GM08714 (cell line): ENCODE measurements at regions not wholly inside any gene's neighbourhood (a gene's known extent, or its start where the extent isn't known, plus 50 kb on each side); places are given as distances from the start of the nearest gene placed in this dataset.

ENCODE experiments used
- H3K4me3 ChIP-seq: fragments of 200-500 bp; sonication (Bioruptor generic); 2 replicates; pipeline ENCODE4 v1.5.1; 2014; ENCODE audit warnings: mild to moderate bottlenecking, low read length, inconsistent platforms
- ZNF274 ChIP-seq: IDR thresholded peaks from 2 replicates; pipeline ENCODE4 v1.6.1; 2012; ENCODE audit warnings: mild to moderate bottlenecking, low read depth, low read length

DNA sequence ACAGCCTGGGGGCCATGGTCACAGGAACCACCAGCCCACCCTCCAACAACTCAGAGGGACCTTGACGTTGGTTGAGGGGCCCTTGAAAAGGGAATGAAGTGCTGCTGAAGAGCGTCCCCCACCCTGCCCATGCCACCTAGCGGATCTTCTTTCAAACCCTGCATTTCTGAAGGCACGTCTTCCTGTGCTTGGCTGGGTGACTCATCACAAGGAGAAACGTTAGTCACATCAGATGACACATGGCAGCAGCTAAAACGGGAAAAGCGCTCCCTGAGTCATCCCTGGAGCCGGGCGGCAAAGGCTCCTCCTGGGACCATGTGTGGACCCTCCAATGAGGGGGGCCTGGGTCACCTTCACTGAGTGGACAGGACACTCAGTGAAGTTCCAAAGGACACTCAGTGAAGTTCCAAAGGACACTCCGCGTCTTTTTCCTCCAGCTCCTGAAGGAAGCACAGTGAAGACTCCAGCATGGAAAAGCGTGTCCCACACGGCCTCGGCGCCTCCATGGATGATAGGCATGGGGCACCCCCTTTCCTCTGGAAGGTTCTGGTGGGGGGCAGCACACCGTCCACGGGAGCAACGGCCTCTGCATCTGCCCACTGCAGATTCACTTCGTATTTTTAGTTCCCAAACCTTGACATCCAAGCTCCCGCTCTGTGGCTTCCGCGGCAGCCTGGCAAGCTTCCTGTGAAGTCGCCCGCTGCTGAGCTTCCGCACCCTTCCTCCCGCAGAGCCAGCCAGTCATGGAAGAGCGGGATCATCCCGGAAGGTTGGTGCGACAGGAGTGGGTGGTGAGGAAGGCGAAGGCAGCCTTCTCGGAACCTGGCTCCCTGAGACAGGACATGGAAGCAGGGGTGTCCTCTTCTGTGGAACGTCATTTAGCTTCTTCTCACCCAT lies 383.4 kb downstream of the VRK1 start:
- no peak overlapping the region for H3K4me3 ChIP-seq
- no peak for TF ChIP-seq ZNF274

DNA sequence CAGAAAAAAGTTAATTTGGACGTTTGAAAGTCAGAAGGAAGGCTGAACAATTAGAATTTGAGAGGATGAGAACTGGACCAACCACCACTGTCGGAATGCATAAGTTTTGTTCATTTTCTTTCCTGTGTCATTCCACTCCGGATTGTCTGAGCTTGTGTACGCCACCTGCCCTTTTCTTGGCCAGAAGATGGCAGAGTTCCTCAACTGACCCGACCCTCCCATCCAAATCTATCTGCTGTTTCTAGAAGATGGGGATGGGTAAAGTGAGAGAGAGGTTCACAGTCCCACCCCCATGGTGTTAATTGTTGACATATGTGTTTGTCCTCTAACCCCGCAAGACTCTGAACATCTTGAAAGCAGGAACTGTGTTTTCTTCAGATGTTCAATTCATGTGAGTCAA lies 388.0 kb downstream of the VRK1 start:
- no peak for TF ChIP-seq ZNF274
- H3K4me3 ChIP-seq: no peak overlapping the region

DNA sequence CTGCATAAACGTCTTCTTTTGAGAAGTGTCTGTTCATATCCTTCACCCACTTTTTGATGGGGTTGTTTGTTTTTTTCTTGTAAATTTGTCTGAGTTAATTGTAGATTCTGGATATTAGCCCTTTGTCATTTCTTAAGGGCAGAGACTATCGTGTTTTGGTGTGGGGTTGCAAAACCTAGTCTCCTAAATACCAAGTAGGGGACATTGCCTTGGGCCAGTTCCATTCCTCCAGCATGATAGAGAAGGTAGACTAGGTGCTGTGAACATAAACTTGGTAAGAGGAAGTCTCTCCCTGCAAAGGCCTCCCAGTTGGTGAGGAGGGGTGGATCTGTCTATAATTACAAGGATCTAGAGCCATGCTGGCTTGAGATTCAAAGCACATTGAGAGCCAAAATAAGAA lies 390.7 kb downstream of the VRK1 start:
- H3K4me3 ChIP-seq: no peak overlapping the region
- no peak for TF ChIP-seq ZNF274

DNA sequence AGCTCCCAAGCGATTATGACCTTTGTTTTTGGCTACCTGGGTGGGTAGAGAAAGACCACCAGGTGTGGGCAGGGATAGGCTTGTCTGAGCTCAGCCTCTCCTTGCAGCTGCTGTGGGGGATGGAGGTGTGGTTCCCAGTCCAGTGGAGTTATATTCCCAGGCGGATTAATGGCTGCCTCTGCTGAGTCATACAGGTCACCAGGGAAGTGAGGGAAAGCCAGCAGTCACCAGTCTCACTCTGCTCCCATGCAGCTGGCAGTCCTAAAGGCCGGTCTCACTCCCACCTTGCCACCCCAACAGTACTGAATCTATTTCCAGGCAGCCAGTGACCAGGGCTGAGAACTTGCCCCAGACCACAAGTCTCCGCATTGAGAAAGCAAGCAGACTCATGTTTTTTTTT lies 399.2 kb downstream of the VRK1 start:
- no peak overlapping the region for H3K4me3 ChIP-seq
- TF ChIP-seq ZNF274: no peak

DNA sequence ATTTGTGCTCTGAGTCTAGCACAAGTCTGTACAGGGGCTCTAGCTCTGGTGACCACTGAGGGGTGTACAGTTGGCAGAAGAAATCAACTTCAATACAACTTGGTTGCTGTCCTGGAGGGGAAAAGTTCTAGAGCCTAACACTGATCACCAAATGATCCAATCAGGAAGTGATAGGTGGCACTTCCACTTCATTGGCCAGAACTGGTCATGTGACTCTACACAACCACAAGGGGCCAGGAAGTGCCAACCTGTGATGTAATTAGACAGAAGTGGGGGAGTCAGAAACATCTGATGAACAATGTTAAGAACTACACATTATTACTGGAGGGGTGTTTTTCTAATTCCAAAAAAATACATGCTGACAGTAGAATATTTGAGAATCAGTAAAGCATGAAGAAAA lies 401.6 kb downstream of the VRK1 start:
- H3K4me3 ChIP-seq: no peak overlapping the region
- TF ChIP-seq ZNF274: no peak

DNA sequence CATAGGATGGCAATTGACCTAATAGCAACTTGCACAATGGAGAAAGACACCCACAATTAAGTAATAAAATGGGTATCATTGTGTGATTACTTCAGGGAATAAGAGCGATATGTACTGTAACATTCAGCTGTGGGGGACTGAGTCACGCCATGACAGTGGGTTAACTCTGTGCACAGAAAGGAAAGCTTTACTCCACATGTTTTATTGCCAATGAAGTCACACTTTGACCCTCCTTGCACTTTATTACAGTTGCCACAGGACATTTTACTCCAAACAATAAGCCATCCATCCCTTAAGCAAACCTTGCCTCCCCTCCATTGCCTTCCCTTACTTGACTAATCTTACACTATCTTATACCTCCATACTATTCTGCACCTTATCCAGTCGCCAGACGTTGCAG lies 403.1 kb downstream of the VRK1 start:
- H3K4me3 ChIP-seq: no peak overlapping the region
- no peak for TF ChIP-seq ZNF274

DNA sequence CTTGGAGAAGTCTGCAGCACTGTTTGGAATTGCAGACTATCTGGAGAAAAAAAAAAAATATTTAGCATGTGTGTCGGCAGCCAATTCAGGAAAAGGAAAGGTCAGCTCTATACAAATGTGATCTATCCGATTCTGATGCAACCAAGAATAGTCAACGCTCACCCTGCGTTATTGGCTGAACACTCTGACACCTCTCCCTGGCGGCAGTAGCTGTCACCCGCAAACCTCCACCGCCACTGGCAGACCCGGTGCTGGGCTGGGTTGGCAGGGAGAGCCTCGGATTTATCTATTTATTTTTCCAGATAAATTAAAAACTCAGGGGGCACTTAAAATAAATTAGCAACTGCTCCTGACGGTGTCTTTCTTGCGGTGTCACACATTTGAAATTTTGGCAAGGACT lies 409.7 kb downstream of the VRK1 start:
- no peak overlapping the region for H3K4me3 ChIP-seq
- no peak for TF ChIP-seq ZNF274

DNA sequence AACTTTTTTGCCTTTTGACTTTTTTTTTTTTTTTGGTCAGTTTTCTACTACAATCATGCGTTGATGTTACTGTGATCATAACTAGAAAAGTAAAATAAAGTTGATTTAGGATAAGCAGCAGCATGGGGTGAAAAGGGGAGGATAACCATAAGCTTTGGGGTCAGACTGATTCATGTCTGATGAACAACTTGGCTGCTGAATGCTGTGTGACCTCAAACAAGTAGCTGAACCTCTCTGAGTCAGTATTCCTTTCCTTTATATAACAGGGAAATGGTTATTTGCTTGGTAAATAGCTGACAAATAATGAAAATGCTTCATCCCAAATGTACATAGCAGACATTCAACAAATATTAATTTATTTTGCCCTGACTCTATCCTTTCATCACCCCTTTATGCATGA lies 413.0 kb downstream of the VRK1 start:
- no peak for TF ChIP-seq ZNF274
- no peak overlapping the region for H3K4me3 ChIP-seq

DNA sequence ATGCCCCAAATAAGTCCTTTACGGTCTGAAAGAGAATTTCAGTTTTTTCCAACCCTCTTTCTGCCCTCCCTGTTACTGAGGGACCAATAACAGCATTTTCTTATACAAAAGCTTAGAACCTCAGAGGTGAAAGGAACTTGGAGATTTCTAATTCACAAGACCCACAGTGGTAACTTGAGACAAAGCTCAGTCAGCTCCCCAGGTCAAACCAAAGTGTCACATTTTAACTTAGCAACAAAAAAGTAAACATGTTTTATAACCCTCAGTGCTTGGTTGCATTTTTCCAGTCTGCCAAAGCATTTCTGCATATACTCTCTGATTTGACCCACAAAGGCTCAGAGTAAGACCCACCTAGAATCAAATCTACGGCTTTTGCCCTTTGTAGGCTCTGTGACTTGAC lies 415.2 kb downstream of the VRK1 start:
- H3K4me3 ChIP-seq: no peak overlapping the region
- no peak for TF ChIP-seq ZNF274

DNA sequence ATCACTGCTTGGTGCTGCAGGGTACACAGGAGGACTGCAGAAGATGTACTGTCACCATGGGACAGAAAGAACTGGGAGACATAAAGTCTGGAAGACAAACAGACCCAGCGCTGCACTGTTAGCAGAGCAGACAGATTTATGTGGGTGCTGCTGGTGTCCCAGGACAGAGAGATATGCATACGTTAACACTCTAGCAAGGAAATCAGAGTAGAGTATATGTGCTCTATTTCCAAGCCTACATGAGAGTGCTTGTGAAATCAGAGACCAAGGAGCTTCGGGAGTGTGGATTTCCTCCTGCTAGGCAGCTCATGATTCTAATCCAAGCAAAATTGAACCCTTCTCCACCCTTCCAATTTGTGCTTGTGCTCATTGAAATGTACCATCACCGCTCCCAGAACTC lies 416.5 kb downstream of the VRK1 start:
- H3K4me3 ChIP-seq: no peak overlapping the region
- TF ChIP-seq ZNF274: no peak

DNA sequence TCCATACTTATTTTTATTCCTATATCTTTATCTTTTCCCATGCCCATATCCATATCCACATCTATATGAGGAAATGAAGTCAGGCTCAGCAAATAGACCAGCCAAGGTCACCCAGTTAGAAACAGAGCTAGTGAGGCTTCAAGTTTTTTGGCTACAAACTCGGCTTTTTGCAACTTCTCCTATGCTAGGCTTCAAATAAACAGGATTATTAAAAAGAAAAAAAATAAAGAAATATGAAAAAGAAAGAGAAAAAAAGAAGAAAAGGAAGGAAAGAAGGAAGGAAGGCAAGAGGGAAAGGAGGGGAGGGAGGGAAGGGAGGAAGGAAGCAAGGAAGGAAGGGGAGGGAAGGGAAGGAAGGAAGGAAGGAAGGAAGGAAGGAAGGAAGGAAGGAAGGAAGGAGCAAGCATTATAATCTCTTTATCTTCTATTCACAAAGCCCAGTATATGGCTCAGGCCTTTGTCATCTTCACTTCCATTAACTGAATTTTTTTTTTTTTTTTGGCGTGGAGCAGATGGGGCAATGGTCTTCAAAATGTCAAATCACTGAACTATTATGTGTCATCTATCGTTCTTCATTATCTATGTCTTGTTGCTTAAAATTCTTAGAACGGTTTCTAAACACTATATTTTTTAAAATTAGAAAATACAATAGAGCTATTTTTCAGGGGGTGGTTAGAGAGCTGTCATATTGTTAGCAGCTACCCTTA lies 418.2 kb downstream of the VRK1 start:
- H3K4me3 ChIP-seq: no peak overlapping the region
- TF ChIP-seq ZNF274: no peak

DNA sequence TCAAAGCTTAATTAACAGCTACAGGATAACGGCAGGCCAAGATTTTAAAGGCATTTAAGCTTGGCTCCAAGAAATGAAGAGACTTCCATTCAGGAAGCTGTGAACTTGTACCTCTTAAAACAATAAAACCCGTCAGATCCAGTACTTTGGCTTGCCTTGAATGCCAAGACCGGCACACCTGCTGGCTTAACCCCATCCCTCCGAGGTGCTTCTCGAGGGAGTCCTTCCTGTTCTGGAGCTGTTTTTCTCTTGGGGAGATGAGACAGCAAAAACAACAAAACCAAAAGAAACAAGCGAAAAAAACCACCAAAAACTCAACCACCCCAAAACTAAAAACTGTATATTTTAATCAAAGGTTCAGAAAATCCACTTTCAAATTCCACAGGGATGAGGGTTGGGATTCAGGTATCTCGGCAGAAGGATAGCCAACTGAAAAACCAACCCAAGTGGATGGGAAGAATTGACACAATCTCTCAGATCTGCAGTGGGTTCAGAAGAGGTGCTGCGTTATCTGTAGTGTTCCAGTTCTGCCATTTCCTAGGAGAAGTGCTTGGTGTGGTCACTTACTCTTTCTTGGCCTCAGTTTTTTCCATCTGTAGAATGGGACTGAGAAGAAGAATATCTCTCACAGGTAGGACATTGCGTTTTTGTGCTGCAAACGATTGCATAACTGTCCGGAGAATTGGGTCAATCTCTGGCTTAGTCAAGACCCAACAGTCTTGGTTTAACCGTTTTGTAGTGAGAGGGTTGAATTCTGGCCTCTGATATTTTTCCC lies 420.1 kb downstream of the VRK1 start:
- H3K4me3 ChIP-seq: no peak overlapping the region
- no peak for TF ChIP-seq ZNF274

DNA sequence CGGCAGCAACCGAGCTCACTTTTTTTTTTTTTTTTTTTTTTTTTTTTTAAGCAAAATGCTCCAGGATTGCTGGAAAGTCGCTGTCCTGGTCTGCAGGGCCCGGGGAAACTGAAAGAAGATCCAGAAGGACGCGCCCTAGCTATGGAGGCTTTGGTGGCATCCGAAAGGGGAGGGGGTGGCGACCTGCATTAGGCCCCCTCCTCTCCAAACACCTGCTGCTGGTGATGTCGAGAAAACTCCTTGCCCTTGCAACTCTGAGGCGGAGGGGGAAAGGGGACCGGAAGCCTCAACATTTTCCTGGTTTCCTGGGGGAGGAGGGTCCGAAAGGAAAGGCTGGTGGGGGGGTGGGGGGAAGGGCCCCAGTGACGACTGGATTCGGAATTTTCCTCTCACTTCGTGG lies 421.1 kb downstream of the VRK1 start:
- no peak for TF ChIP-seq ZNF274
- H3K4me3 ChIP-seq: no peak overlapping the region

DNA sequence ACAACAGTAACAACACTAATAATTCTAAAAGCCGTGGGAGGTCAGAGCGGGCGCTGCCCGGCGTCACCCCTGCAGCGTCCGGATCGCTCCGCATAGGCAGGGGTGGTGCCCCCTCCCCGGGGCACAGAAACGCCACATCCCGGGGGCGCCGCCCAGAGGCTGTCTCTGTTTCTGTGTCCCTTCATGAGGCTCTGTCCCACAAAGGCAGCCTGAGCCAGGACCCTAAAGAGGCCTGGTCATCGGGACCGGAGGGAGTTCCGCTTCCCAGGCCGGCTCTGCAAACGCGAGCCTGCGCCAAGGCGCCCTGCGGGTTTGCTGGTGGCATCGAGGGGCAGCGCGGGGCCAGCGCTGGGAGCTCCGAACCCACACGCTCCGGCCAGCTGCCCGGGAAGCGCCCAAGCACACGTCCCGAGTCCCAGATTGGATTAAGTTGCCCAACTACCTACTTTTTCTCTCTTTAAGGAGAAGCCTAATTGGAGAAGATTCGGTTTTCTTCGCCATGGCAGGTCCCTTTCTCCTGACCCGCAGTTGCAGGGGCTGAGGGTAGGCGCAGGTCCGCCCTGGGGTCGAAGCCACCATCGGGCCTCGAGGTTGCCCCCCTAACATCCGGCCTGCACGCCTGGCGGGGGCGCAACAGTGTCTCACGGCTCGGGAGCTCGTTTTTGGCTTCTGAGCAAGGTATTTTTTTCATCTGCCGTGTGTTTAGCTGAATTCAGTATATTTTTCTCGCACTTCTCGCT lies 421.7 kb downstream of the VRK1 start:
- TF ChIP-seq ZNF274: no peak
- no peak overlapping the region; the same call in 1 of the 2 replicates for H3K4me3 ChIP-seq
